ENCODE measurements at regions not wholly inside any gene's neighbourhood (a gene's known extent, or its start where the extent isn't known, plus 50 kb on each side); places are given as distances from the start of the nearest gene placed in this dataset.

DNA sequence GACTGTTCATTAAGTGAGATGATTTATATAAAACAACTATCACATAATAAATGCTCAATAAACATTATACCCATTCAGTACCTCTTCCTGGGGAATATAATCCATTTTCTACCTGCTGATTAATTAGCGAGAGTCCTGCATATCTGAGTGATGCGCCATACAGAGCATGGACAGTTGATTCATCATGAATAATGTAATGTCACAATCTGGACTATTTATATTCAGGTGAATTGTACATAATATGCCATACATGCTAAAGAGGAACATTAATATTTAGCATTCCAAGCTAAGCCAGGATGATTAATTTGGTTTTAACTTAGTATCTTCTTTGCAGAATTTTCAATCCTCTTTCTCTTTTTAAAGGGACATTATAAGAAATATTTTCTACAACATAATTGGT is 362.0 kb upstream of the XYLT1 start:
- TF ChIP-seq IRF2 (CRISPR knock-in tag; IDR thresholded peaks at IDR 0.05) (no peak), ZMYM2 (CRISPR knock-in tag; IDR thresholded peaks at IDR 0.05) (no peak), YEATS2 (CRISPR knock-in tag; IDR thresholded peaks at IDR 0.05; ENCODE audit: borderline replicate concordance) (no peak), ZNF724P (CRISPR knock-in tag; IDR thresholded peaks at IDR 0.05; ENCODE audit: borderline replicate concordance) (no peak), ZNF143 (CRISPR knock-in tag; IDR thresholded peaks at IDR 0.05) (no peak), ZNF7 (CRISPR knock-in tag; IDR thresholded peaks at IDR 0.05) (no peak), PHF5A (CRISPR knock-in tag; IDR thresholded peaks at IDR 0.05; ENCODE audit: low read depth, unreplicated experiment) (no peak)
- TF ChIP-seq, protein P1, sequence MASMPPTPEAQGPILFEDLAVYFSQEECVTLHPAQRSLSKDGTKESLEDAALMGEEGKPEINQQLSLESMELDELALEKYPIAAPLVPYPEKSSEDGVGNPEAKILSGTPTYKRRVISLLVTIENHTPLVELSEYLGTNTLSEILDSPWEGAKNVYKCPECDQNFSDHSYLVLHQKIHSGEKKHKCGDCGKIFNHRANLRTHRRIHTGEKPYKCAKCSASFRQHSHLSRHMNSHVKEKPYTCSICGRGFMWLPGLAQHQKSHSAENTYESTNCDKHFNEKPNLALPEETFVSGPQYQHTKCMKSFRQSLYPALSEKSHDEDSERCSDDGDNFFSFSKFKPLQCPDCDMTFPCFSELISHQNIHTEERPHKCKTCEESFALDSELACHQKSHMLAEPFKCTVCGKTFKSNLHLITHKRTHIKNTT (CRISPR knock-in tag; IDR thresholded peaks at IDR 0.05): no peak
- TF ChIP-seq, protein P2, sequence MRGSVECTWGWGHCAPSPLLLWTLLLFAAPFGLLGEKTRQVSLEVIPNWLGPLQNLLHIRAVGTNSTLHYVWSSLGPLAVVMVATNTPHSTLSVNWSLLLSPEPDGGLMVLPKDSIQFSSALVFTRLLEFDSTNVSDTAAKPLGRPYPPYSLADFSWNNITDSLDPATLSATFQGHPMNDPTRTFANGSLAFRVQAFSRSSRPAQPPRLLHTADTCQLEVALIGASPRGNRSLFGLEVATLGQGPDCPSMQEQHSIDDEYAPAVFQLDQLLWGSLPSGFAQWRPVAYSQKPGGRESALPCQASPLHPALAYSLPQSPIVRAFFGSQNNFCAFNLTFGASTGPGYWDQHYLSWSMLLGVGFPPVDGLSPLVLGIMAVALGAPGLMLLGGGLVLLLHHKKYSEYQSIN (CRISPR knock-in tag; IDR thresholded peaks at IDR 0.05; ENCODE audit: borderline replicate concordance): no peak
- TF ChIP-seq, protein P3, sequence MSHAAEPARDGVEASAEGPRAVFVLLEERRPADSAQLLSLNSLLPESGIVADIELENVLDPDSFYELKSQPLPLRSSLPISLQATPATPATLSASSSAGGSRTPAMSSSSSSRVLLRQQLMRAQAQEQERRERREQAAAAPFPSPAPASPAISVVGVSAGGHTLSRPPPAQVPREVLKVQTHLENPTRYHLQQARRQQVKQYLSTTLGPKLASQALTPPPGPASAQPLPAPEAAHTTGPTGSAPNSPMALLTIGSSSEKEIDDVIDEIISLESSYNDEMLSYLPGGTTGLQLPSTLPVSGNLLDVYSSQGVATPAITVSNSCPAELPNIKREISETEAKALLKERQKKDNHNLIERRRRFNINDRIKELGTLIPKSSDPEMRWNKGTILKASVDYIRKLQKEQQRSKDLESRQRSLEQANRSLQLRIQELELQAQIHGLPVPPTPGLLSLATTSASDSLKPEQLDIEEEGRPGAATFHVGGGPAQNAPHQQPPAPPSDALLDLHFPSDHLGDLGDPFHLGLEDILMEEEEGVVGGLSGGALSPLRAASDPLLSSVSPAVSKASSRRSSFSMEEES (CRISPR knock-in tag; IDR thresholded peaks at IDR 0.05): no peak
- FAIRE-seq (no peak), ATAC-seq (no peak), DNase-seq (ENCODE audit: low spot score) (no peak)
- H3K79me2 ChIP-seq (ENCODE audit: insufficient read depth, low read length): no peaks in the 10 kb centered on the region
- H4K20me1 ChIP-seq (ENCODE audit: insufficient read depth, low read length): no peaks in the 10 kb centered on the region
- H3K9me3 ChIP-seq (ENCODE audit: low read length): no peaks in the 10 kb centered on the region
- H3K27ac ChIP-seq (ENCODE audit: extremely low read length, insufficient read depth, low read length): no peak overlapping the region
- BruUV-seq (replicated peaks): no TSS peak
- in situ Hi-C loops (cut with HindIII; ENCODE audit: extremely low pct_ligation_motif_present, low pct_unique_long_range_greater_than_20kb) (no loop called here), intact Hi-C loops (cut with micrococcal nuclease; ENCODE audit: unreplicated experiment) (no loop called here)
- no peak overlapping the region for H2AFZ ChIP-seq (ENCODE audit: low read length)
- WGBS (ENCODE audit: low lambda C conversion rate): 46% methylated on average over 2 of the region's 2 CpGs
- H3K4me2 ChIP-seq (ENCODE audit: low read depth, low read length): no peak overlapping the region
- no peak overlapping the region for H3K9ac ChIP-seq (ENCODE audit: insufficient read depth, low read depth, low read length)
- H3K27me3 ChIP-seq (ENCODE audit: control insufficient read depth in 1 of 2, insufficient read depth in 2 of 2, low read length in 2 of 2): no peaks in the 10 kb centered on the region
- CTCF ChIA-PET (ENCODE audit: low intra/inter-chr PET ratio, low total read pairs): no interaction called here
- H3K4me1 ChIP-seq (ENCODE audit: insufficient read depth, low read length): no peaks in the 10 kb centered on the region
- H3K36me3 ChIP-seq (replicated peaks in 1 of 2; ENCODE audit: control insufficient read depth in 1 of 2, insufficient read depth in 2 of 2, low read length in 2 of 2): no peaks in the 10 kb centered on the region
- POLR2A ChIA-PET: no interaction called here
- H3K4me3 ChIP-seq (replicated peaks in 1 of 3; ENCODE audit: insufficient read depth in 1 of 3, low read depth in 2 of 3, low read length in 3 of 3): no peak overlapping the region

Data from HepG2 (cell line).